HG03135 (cell line): ENCODE measurements at regions not wholly inside any gene's neighbourhood (a gene's known extent, or its start where the extent isn't known, plus 50 kb on each side); places are given as distances from the start of the nearest gene placed in this dataset.

Source experiments
- ATAC-seq: cut with Tn5 transposase; IDR thresholded peaks from one replicate; pipeline ENCODE4 v1.9.1; 2021; ENCODE audit warnings: mild to moderate bottlenecking, moderate library complexity; ENCODE audit not compliant: unreplicated experiment

GRCh38 chr4:178258603-178259002 lies 816.4 kb upstream of the AGA start:
- ATAC-seq = no peak

DNA sequence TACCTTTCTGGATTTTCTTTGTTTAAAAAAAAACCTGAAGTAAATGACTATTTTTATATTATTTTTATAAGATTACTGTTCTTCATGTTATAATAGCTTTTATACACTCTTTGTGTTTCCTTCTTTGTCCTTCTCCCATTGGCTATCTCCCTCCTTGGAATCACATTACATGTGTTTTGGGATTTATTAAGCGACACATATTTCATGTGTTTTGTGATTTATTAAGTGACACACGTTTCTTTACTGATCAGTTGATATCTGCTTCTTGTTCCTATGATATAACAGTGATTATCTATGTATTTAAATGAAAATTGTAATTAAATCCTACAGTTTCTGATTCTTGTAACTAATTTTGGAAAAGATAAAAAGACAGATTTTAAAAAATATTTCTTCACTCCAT lies 817.3 kb upstream of the AGA start:
- no peak for ATAC-seq

DNA sequence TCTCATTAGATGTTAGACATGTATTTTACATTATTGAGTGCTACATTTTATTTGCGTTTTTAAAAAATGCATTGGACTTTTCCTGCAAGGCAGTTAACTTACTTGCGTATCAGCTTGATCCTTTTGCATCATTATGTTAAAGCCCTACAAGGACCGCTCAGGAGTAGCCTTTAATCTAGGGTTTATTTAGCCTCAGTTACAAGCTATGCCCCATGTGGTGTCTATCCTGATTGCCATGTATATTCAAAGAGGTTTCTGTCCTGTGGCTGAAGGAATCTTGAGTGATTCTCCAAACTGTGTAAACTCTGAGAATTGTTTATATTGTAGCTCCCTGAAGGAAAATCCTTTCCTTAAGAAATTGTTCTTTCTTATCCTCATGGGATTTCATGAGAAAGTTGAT lies 821.8 kb upstream of the AGA start:
- no peak for ATAC-seq

DNA sequence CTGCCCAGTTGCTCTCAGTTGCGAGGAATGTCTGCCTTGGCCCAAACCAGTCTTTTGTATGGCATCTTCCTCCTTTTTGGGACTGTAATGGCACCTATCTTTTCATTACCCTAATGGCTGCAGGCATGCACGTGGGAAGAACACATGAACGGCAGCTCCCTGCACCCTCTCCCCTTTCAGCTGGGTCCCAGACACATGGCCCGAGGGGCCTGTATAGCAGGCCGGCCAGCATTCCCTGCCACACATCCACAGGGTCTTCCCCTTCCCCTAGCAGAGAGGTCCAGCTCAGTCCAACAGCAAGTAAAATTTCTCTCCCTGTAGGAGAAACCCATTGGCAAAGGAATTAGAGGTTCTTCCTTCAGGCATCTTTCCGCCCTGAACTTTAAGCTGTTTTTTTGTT lies 829.1 kb upstream of the AGA start:
- no peak for ATAC-seq

DNA sequence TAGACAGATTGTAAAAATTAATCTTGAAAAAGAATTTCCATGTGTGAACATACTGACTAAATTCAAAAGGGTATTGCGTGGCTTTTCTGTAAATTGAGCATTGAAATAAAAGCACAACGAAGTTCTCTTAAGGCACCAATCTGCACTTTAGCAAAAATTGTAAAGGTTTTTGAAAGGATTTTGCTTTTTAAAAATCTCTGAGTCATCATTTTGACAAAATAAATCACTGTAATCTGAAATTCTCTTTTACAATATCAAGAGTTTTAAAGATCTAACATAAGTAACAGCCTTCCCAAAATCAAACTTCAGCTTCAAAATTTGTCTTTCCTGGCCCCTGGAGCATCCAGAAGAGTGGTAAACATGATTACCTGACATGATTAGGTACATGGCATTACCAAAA lies 830.9 kb upstream of the AGA start:
- ATAC-seq = no peak

GRCh38 chr4:178275671-178276360 lies 833.6 kb upstream of the AGA start:
- ATAC-seq = no peak

DNA sequence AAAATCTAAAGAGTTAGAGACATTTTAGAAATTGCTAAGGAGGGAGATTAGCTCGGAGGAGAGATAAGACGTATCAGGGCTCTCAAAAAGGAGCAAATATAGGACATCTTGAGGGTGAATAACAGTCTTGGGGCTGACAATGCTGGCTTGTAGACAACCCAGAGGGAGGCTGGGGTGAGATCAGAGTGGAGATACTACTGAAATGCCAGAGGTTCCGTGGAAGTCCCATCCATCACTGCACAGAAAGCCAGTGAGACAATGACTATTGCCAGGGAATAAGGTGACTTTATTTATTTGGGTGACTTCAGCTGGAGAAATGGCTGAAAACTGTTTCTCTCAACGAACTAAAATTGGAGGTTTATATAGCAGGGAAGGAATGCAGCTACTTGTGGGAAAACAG lies 838.1 kb upstream of the AGA start:
- ATAC-seq = no peak

- no peak for ATAC-seq
Measured at GRCh38 chr4:178288462-178288861, 846.2 kb upstream of the AGA start.

GRCh38 chr4:178293601-178294000 lies 851.4 kb upstream of the AGA start:
- ATAC-seq = no peak

DNA sequence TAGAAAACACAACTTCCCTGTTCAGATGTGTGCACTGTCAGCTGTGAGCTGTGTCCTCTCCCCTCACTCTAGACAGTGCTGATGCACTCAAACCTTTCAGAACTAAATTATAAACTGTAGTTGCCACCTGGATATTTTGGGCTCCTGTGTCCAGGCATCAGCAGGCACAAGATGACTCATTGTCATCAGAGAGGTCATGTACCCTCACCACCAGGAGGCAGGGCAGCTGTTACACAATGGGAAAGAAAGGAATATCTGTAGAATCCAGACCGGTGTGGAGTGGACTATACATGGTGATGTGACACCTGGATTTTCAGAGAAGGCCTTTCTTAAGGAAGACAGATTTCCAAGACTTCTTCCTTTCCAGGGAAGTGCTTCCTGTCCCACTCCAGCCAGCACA lies 854.4 kb upstream of the AGA start:
- no peak for ATAC-seq

- ATAC-seq = no peak
Measured at GRCh38 chr4:178306565-178306964, 864.3 kb upstream of the AGA start.

- no peak for ATAC-seq
Measured at GRCh38 chr4:178309890-178310289, 867.7 kb upstream of the AGA start.

DNA sequence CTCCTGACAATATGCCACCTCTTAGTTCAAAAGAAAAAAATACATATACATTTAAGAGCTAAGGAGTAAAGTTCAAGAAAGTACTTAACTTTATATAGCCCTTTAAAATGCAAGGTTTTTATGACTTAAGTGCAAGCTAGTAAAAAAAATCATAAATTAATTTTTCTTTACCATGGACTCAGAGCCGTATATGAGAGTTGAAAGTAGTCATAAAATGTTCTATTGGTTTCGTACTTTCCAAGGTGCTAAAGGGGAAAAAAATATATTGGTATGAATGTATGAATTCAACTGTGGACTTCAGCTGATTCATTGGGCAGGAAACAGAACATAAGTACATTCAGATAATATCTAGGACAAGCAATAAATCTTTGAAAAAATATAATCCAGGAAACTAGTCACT lies 869.8 kb upstream of the AGA start:
- ATAC-seq = no peak

GRCh38 chr4:178314287-178314686 lies 872.0 kb upstream of the AGA start:
- no peak for ATAC-seq

DNA sequence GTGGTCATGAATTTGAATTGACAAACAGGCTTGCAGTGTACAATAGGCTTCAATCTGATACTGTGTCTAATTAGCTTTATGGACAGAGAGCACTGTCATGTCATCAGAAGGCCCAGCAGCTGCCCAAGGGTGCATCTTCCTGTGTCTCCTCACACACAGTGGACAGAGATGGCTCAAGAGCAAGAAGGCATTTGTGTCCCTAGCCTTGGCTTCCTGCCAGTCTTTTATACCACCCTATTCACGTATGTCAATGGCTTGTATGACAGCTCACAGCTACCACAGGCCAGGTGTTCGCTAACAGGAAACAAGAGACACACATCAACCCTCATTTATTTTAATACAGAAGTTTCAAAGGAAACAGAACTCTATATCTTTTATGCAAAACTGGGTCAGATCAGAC lies 874.0 kb upstream of the AGA start:
- no peak for ATAC-seq

- no peak for ATAC-seq
Measured at GRCh38 chr4:178320003-178320402, 877.8 kb upstream of the AGA start.

GRCh38 chr4:178322524-178323183 lies 880.4 kb upstream of the AGA start:
- ATAC-seq = no peak

- no peak for ATAC-seq
Measured at GRCh38 chr4:178329226-178329872, 887.1 kb upstream of the AGA start.

DNA sequence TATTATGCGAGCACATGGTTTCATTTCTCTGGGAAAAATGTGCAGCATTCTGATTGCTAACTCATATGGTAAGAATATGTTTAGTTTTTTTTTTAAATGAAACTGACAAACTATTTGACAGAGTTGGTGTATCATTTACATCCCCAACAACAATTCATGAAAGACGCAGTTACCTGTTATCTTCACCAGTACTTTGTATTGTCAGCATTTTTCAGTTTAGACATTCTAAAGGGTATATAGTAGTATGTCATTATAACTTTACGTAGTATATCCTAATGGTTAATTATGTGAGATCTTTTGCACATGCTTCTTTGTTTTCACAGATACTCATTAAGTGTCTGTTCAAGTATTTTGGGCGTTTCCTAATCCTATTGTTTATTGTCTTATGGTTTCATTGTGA lies 891.1 kb upstream of the AGA start:
- ATAC-seq = no peak

- ATAC-seq = no peak
Measured at GRCh38 chr4:178339769-178340168, 897.5 kb upstream of the AGA start.

DNA sequence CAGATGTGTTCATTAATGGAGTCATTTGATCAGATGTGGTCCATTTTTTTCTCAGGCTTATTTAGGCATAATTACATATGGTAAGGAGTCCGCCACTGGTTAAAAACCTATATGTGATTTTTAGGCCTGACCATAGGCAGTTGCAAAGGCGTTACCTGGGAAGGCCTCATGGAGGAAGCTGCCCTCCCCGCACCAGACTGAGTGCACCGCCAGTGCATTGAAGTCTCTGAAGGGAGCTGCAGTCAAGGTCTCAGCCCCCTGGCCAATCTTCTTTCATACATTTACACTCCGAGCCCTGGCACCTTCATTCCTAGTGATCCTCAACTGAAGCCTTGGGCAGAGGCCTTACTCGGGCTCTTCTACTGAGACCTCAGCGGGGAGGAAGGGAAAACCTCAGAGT lies 898.2 kb upstream of the AGA start:
- ATAC-seq = no peak

GRCh38 chr4:178344096-178344495 lies 901.9 kb upstream of the AGA start:
- ATAC-seq = no peak
